ENCODE measurements at regions not wholly inside any gene's neighbourhood (a gene's known extent, or its start where the extent isn't known, plus 50 kb on each side); places are given as distances from the start of the nearest gene placed in this dataset.

DNA sequence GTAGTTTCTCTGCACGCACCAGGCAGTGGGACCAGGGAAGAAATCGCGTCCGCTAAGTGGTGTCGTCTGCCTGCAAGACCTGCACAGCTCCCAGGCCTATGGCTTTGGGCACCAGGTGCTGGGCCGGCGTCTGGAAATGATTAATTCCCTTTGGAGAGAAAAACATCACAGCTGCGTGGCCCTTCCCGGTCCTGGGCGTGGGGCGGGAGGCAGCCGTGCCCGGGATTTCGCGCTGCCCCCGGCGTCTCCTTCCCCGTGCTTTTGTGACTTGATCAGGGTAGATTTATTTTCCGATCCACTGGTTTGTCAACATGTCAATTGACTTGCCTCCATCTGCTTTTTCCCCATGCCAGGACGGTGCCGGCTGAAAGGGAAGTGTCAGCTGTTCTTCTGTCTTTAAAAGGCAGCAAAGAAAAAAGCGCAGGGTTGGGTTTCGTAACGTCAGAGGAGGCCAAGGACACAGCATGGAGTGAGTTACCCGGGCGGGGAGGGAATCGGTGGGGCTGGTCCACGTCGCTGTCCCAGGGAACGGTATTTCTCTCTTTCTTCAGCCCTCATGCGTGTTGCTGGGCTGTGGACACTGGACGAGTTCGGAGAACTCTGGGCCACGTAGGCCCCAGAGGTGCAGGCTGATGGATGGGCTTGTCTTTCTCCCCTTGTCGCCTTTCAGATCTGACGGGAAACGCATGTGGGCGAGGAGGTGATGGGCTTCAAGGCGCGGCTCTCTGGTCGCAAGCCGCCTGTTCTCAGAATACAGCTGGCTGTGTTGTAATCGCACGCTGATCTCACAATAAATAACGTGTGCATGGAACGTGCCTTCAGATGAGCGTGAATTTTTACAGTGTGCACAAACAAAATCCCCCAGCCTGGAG is 188.1 kb upstream of the ZNF469 start:
- TF ChIP-seq CHD7 (IDR thresholded peaks at IDR 0.05; ENCODE audit: insufficient replicate concordance, low read length) (no peak), POLR2A (IDR thresholded peaks at IDR 0.05; ENCODE audit: control extremely low read depth in 1 of 2, low read depth in 2 of 2, low read length in 2 of 2) (no peak), POLR2AphosphoS5 (IDR thresholded peaks at IDR 0.05; ENCODE audit: low read depth, low read length) (no peak), CTCF (IDR thresholded peaks at IDR 0.05; ENCODE audit: control extremely low read depth in 1 of 3, insufficient read depth in 1 of 3, low read depth in 1 of 3, low read length in 3 of 3) (no peak), GTF2F1 (IDR thresholded peaks at IDR 0.05; ENCODE audit: borderline replicate concordance, low read depth, low read length) (no peak), HDAC2 (IDR thresholded peaks at IDR 0.05; ENCODE audit: borderline replicate concordance in 1 of 2, low read depth in 2 of 2, low read length in 2 of 2) (no peak)

All from H1 (cell line).